Esophagus muscularis mucosa (tissue), 4 donors: ENCODE measurements at regions not wholly inside any gene's neighbourhood (a gene's known extent, or its start where the extent isn't known, plus 50 kb on each side); places are given as distances from the start of the nearest gene placed in this dataset.
"Not testable (repeated sequence)": the region's sequence is repeated elsewhere in the genome, so short reads cannot be mapped to it uniquely, and the experiment has no call there.

ENCODE experiments used
- EP300 ChIP-seq: sonication (generic); formaldehyde crosslinking; IDR thresholded peaks from one replicate; pipeline ENCODE4 v1.6.1; 2017; ENCODE audit warnings: antibody characterized with exemption
- POLR2A ChIP-seq: fragments of 450-650 bp; IDR thresholded peaks from one replicate; pipeline ENCODE4 v1.6.1; 2017; ENCODE audit warnings: antibody characterized with exemption, moderate library complexity, mild to moderate bottlenecking, low read depth
- POLR2AphosphoS5 ChIP-seq, 2 donors: sonication (generic); formaldehyde crosslinking; IDR thresholded peaks; one replicate each; pipeline ENCODE4 v1.6.1; 2017; ENCODE audit warnings: antibody characterized with exemption in 2 of 2
- TF ChIP-seq, protein P1 (sequence below), 3 experiments: fragments of 200-600 bp in 2 of 3; fragments of 450-650 bp in 1 of 3; sonication (generic) in 2 of 3; IDR thresholded peaks; one replicate each; pipeline ENCODE4 v1.5.1; 2017 to 2019; ENCODE audit warnings: antibody characterized with exemption in 3 of 3, mild to moderate bottlenecking in 2 of 3, moderate library complexity in 1 of 3

DNA sequence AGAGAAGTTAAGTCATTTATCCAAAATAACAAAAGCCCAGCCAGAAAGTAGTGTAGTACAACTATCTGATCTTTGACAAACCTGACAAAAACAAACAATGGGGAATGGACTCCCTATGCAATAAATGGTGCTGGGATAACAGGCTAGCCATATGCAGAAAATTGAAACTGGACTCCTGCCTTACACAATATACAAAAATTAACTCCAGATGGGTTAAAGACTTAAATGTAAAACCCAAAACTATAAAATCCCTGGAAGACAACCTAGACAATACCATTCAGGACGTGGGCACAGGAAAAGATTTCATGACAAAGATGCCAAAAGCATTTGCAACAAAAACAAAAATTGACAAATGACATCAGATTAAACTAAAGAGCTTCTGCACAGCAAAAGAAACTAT, 561.4 kb upstream of the CHAC2 start:
- TF ChIP-seq, protein P1, sequence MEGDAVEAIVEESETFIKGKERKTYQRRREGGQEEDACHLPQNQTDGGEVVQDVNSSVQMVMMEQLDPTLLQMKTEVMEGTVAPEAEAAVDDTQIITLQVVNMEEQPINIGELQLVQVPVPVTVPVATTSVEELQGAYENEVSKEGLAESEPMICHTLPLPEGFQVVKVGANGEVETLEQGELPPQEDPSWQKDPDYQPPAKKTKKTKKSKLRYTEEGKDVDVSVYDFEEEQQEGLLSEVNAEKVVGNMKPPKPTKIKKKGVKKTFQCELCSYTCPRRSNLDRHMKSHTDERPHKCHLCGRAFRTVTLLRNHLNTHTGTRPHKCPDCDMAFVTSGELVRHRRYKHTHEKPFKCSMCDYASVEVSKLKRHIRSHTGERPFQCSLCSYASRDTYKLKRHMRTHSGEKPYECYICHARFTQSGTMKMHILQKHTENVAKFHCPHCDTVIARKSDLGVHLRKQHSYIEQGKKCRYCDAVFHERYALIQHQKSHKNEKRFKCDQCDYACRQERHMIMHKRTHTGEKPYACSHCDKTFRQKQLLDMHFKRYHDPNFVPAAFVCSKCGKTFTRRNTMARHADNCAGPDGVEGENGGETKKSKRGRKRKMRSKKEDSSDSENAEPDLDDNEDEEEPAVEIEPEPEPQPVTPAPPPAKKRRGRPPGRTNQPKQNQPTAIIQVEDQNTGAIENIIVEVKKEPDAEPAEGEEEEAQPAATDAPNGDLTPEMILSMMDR (IDR thresholded peaks at IDR 0.05) = not testable (repeated sequence)
- TF ChIP-seq POLR2AphosphoS5 (IDR thresholded peaks at IDR 0.05); POLR2A; EP300: not testable (repeated sequence)
